GM12873 (cell line): ENCODE measurements at regions not wholly inside any gene's neighbourhood (a gene's known extent, or its start where the extent isn't known, plus 50 kb on each side); places are given as distances from the start of the nearest gene placed in this dataset.
A peak's percentile ranks its signal among the peaks of the same experiment; 100 is the strongest.

Experiments used
- CTCF ChIP-seq: IDR thresholded peaks from 2 replicates; pipeline ENCODE4 v1.5.1; 2012; ENCODE audit warnings: low read depth, mild to moderate bottlenecking, moderate library complexity, low read length, control low read depth; ENCODE audit not compliant: insufficient read depth; ENCODE audit errors: missing control alignments

GRCh38 chr1:29517251-29518086 is 281.1 kb downstream of the PTPRU start:
- no peak for TF ChIP-seq CTCF

GRCh38 chr1:29516063-29516820 is 279.9 kb downstream of the PTPRU start:
- no peak for TF ChIP-seq CTCF

- TF ChIP-seq CTCF = no peak
These were observed 279.0 kb downstream of the PTPRU start for GRCh38 chr1:29515170-29515955.

GRCh38 chr1:29514361-29515169 is 278.2 kb downstream of the PTPRU start:
- no peak for TF ChIP-seq CTCF

- TF ChIP-seq CTCF = peak; percentile 54
These were observed 277.0 kb downstream of the PTPRU start for GRCh38 chr1:29513357-29513756.

DNA sequence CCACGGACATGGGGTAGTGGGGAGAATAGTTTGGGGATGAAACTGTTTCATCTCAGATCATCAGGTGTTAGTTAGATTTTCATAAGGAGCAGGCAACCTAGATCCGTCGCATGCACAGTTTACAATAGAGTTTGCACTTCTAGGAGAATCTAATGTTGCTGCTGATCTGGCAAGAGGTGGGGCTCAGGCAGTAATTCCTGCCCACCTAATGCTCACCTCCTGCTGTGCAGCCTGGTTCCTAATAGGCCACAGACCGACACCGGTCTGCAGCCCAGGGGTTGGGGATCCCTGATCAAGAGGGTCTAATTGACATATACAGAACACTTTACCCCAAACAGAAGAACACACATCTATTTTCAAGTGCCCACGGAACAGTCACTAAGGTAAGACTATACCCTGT is 275.1 kb downstream of the PTPRU start:
- TF ChIP-seq CTCF = no peak
